Loucy (cell line): ENCODE measurements at regions not wholly inside any gene's neighbourhood (a gene's known extent, or its start where the extent isn't known, plus 50 kb on each side); places are given as distances from the start of the nearest gene placed in this dataset.

Source experiments
- H2AFZ ChIP-seq: fragments of 200-600 bp; sonication (generic); 2 replicates; pipeline ENCODE4 v1.6.0; 2016; ENCODE audit warnings: antibody characterized with exemption, mild to moderate bottlenecking, low read length, moderate library complexity
- H3F3A ChIP-seq: fragments of 200-600 bp; 2 replicates; pipeline ENCODE4 v1.6.0; 2016; ENCODE audit warnings: antibody characterized with exemption, low read depth, mild to moderate bottlenecking
- H3K27me3 ChIP-seq: fragments of 200-600 bp; sonication (generic); 2 replicates; pipeline ENCODE4 v1.6.1; 2014; ENCODE audit warnings: low read length, mild to moderate bottlenecking; ENCODE audit not compliant: insufficient read depth, poor library complexity, severe bottlenecking
- H3K36me3 ChIP-seq: fragments of 200-600 bp; sonication (generic); 2 replicates; pipeline ENCODE4 v1.6.1; 2016; ENCODE audit warnings: low read length; ENCODE audit not compliant: insufficient read depth
- H3K4me1 ChIP-seq: fragments of 200-600 bp; sonication (generic); 2 replicates; pipeline ENCODE4 v1.5.1; 2014; ENCODE audit warnings: low read length, mild to moderate bottlenecking; ENCODE audit not compliant: insufficient read depth, poor library complexity, severe bottlenecking
- H3K4me2 ChIP-seq: fragments of 200-600 bp; sonication (generic); 2 replicates; pipeline ENCODE4 v1.6.0; 2014; ENCODE audit warnings: antibody characterized with exemption, low read length, low read depth, mild to moderate bottlenecking; ENCODE audit not compliant: poor library complexity, severe bottlenecking
- H3K4me3 ChIP-seq: fragments of 200-600 bp; sonication (generic); 2 replicates; pipeline ENCODE4 v1.5.1; 2014; ENCODE audit warnings: low read length, mild to moderate bottlenecking, mixed read lengths; ENCODE audit not compliant: poor library complexity, severe bottlenecking
- H3K79me2 ChIP-seq: fragments of 200-600 bp; sonication (generic); 2 replicates; pipeline ENCODE4 v1.6.1; 2014; ENCODE audit warnings: low read length; ENCODE audit not compliant: insufficient read depth
- H3K9ac ChIP-seq: fragments of 200-600 bp; sonication (generic); 2 replicates; pipeline ENCODE4 v1.6.0; 2014; ENCODE audit warnings: mild to moderate bottlenecking, low read depth, low read length, moderate library complexity; ENCODE audit not compliant: poor library complexity, severe bottlenecking
- H3K9me2 ChIP-seq: fragments of 200-600 bp; sonication (generic); replicated peaks from 2 replicates; pipeline ENCODE4 v1.6.1; 2016; ENCODE audit warnings: low read depth, low read length, mixed read lengths
- H3K9me3 ChIP-seq: fragments of 200-600 bp; sonication (generic); 2 replicates; pipeline ENCODE4 v1.6.1; 2014; ENCODE audit warnings: mild to moderate bottlenecking, antibody characterized with exemption, low read length, low read depth; ENCODE audit not compliant: insufficient read depth
- H4K20me1 ChIP-seq: fragments of 200-600 bp; sonication (generic); 2 replicates; pipeline ENCODE4 v1.6.0; 2014; ENCODE audit warnings: antibody characterized with exemption, low read length, mild to moderate bottlenecking; ENCODE audit not compliant: insufficient read depth, poor library complexity, severe bottlenecking
- EZH2phosphoT487 ChIP-seq: fragments of 200-600 bp; IDR thresholded peaks from 2 replicates; pipeline ENCODE4 v1.6.1; 2018; ENCODE audit warnings: antibody characterized with exemption, mild to moderate bottlenecking, moderate library complexity, borderline replicate concordance
- TF ChIP-seq, protein P1 (sequence below): fragments of 200-600 bp; sonication (generic); conservative IDR thresholded peaks from 2 replicates; pipeline ENCODE4 v1.5.1; 2014; ENCODE audit warnings: mild to moderate bottlenecking, antibody characterized with exemption, low read length

GRCh38 chr4:149265645-149266044, 550.0 kb downstream of the IQCM start:
- no peak for TF ChIP-seq EZH2phosphoT487
- TF ChIP-seq, protein P1, sequence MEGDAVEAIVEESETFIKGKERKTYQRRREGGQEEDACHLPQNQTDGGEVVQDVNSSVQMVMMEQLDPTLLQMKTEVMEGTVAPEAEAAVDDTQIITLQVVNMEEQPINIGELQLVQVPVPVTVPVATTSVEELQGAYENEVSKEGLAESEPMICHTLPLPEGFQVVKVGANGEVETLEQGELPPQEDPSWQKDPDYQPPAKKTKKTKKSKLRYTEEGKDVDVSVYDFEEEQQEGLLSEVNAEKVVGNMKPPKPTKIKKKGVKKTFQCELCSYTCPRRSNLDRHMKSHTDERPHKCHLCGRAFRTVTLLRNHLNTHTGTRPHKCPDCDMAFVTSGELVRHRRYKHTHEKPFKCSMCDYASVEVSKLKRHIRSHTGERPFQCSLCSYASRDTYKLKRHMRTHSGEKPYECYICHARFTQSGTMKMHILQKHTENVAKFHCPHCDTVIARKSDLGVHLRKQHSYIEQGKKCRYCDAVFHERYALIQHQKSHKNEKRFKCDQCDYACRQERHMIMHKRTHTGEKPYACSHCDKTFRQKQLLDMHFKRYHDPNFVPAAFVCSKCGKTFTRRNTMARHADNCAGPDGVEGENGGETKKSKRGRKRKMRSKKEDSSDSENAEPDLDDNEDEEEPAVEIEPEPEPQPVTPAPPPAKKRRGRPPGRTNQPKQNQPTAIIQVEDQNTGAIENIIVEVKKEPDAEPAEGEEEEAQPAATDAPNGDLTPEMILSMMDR = no peak

GRCh38 chr4:149264093-149264733, 551.4 kb downstream of the IQCM start:
- Histone ChIP-seq H3K4me3 (no peak overlapping the region), H4K20me1 (no peaks in the 10 kb centered on the region), H3K79me2 (no peaks in the 10 kb centered on the region), H2AFZ (no peak overlapping the region), H3K9me2 (no peaks in the 10 kb centered on the region), H3F3A (no peaks in the 10 kb centered on the region), H3K9ac (no peak overlapping the region), H3K4me1 (no peaks in the 10 kb centered on the region), H3K36me3 (no peaks in the 10 kb centered on the region), H3K4me2 (no peak overlapping the region), H3K27me3 (no peaks in the 10 kb centered on the region), H3K9me3 (no peaks in the 10 kb centered on the region)
- TF ChIP-seq EZH2phosphoT487 = no peak
- TF ChIP-seq, protein P1 = peak; percentile 80

More at GRCh38 chr4:149265645-149266044, 550.0 kb downstream of the IQCM start:
- H3K27me3 ChIP-seq = no peaks in the 10 kb centered on the region
- H3K36me3 ChIP-seq = no peaks in the 10 kb centered on the region
- no peaks in the 10 kb centered on the region for H3K9me2 ChIP-seq
- no peak overlapping the region for H3K9ac ChIP-seq
- no peaks in the 10 kb centered on the region for H3F3A ChIP-seq
- H3K4me2 ChIP-seq = no peak overlapping the region
- no peaks in the 10 kb centered on the region for H3K9me3 ChIP-seq
- no peaks in the 10 kb centered on the region for H4K20me1 ChIP-seq
- no peak overlapping the region for H2AFZ ChIP-seq
- no peak overlapping the region for H3K4me3 ChIP-seq
- H3K79me2 ChIP-seq = no peaks in the 10 kb centered on the region
- H3K4me1 ChIP-seq = no peaks in the 10 kb centered on the region

DNA sequence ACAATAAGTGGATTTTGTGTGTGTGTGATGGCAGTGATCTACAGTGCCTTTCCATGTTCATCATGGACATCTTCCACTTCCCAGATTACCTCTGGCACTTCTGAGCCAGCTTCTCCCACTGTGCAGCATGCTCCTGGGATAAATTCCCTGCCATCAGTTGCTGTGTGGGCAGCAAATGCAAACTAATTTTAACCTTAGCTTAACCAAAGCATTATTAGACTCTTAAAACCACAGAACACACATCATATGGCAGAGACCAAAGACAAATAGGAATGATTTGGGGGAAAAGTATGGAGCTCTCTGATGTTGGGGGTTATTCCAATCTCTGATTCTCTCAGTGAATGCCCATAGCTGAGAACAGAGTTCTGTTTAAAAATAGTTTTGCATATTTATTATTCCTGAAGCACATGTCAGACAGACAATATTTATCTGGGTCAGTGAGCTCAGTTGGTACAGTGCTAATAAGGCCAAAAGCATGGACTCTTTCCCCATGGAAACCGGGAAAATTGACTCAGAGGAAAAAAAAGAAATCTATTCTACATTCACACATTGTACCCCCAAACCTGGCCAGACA, 567.4 kb downstream of the IQCM start:
- no peaks in the 10 kb centered on the region for H3K27me3 ChIP-seq
- H3K4me3 ChIP-seq = no peak overlapping the region
- no peaks in the 10 kb centered on the region for H3K79me2 ChIP-seq
- no peaks in the 10 kb centered on the region for H3F3A ChIP-seq
- H3K9ac ChIP-seq = no peak overlapping the region
- TF ChIP-seq, protein P1 = no peak
- no peak for TF ChIP-seq EZH2phosphoT487
- H4K20me1 ChIP-seq = no peaks in the 10 kb centered on the region
- H3K9me3 ChIP-seq = no peaks in the 10 kb centered on the region
- no peaks in the 10 kb centered on the region for H3K9me2 ChIP-seq
- no peaks in the 10 kb centered on the region for H3K36me3 ChIP-seq
- H3K4me1 ChIP-seq = no peaks in the 10 kb centered on the region
- no peak overlapping the region for H2AFZ ChIP-seq
- no peak overlapping the region for H3K4me2 ChIP-seq
